NCI-H69 (cell line): ENCODE measurements at regions not wholly inside any gene's neighbourhood (a gene's known extent, or its start where the extent isn't known, plus 50 kb on each side); places are given as distances from the start of the nearest gene placed in this dataset.

Experiments
- DNase-seq: peaks from one replicate; lab custom pipeline; 2025; lab: John Stamatoyannopoulos, UW

GRCh38 chr2:10237392-10238321 is 65.0 kb upstream of the HPCAL1 start:
- no peak for DNase-seq

- no peak for DNase-seq
Observed at GRCh38 chr2:10238396-10238795, 64.3 kb upstream of the HPCAL1 start.

GRCh38 chr2:10238991-10239485 is 63.7 kb upstream of the HPCAL1 start:
- no peak for DNase-seq

- DNase-seq = no peak
Observed at GRCh38 chr2:10239561-10239967, 63.1 kb upstream of the HPCAL1 start.

GRCh38 chr2:10240161-10240681 is 62.5 kb upstream of the HPCAL1 start:
- DNase-seq = no peak

- DNase-seq = no peak
Observed at GRCh38 chr2:10240911-10241610, 61.6 kb upstream of the HPCAL1 start.

- DNase-seq = no peak
Observed at GRCh38 chr2:10241641-10242430, 60.9 kb upstream of the HPCAL1 start.

- no peak for DNase-seq
Observed at GRCh38 chr2:10242451-10242850, 60.3 kb upstream of the HPCAL1 start.

GRCh38 chr2:10242998-10243925 is 59.4 kb upstream of the HPCAL1 start:
- no peak for DNase-seq

- no peak for DNase-seq
Observed at GRCh38 chr2:10243926-10244270, 58.8 kb upstream of the HPCAL1 start.

GRCh38 chr2:10245021-10245420 is 57.7 kb upstream of the HPCAL1 start:
- DNase-seq = no peak

- DNase-seq = no peak
Observed at GRCh38 chr2:10245661-10246060, 57.0 kb upstream of the HPCAL1 start.

- no peak for DNase-seq
Observed at GRCh38 chr2:10246370-10246769, 56.3 kb upstream of the HPCAL1 start.

- DNase-seq = no peak
Observed at GRCh38 chr2:10246831-10247230, 55.9 kb upstream of the HPCAL1 start.

GRCh38 chr2:10249798-10250197 is 52.9 kb upstream of the HPCAL1 start:
- no peak for DNase-seq

- no peak for DNase-seq
Observed at GRCh38 chr2:10252224-10252623, 50.5 kb upstream of the HPCAL1 start.

GRCh38 chr2:10252661-10253060 is 50.0 kb upstream of the HPCAL1 start:
- no peak for DNase-seq
